NCI-H82 treated with DMSO at 0.1 percent for 48 hours (cell line): ENCODE measurements at regions not wholly inside any gene's neighbourhood (a gene's known extent, or its start where the extent isn't known, plus 50 kb on each side); places are given as distances from the start of the nearest gene placed in this dataset.

ENCODE experiments used
- DNase-seq: peaks from one replicate; lab custom pipeline; 2025; ENCODE audit not compliant: unreplicated experiment; lab: John Stamatoyannopoulos, UW

DNA sequence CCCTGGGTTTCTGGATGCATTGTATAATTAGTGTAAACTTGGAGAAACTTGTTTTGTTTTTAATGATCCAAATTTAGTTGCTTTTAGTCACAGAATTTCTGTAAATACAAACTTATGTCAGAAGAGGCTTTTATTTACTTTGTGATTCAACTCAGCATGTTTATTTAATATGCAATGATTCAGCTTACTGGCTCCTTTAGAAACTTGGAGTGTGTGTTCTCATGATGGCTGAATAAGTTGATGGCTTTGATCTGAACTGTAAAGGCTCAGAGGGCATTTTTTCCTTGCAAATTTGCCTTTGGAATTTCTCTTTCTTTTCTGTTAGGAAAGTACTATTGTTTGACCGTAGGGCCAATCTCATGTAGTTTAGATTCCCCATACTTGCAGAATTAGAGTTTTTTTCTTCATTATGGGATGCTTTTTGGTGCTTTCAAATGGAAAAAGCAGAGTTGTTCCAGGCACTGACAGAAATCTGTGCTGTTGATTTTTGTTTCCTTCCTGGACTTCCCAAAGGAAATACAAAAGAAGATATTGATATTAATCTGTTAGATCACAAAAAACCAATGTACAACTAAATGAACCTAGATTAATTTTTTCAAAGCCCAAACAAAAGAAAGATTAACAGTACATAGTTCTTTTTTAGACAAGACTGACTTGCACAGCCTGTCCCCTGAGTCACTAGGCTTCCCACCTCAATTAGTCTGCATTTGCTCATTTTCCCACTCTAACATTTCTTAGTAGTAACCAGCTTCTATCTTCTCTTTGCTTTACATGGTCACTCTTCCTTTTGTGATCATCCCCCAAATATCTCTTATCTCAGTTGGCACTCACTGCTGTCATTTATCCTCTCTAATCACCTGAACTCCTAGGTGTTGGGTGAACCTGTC lies 96.8 kb upstream of the AGR3 start:
- DNase-seq = no peak

DNA sequence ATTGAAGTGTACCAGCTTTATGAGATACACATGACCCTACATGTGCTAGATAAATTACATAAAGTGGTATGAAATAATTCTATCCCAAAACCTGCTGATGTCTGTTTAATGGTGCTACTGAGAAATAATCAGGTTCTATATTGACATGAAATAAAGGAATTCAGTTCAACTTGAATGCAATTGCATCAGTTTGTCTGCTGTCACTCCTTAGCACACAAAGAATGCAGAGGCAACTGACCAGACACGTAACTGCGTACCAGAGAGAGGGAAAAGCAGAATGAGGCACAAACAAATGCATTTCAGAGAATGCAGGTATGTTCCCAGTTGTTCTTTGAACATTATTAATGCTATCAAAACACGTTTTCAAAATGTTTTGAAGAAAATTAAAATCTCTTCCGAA lies 98.8 kb upstream of the AGR3 start:
- DNase-seq = no peak

DNA sequence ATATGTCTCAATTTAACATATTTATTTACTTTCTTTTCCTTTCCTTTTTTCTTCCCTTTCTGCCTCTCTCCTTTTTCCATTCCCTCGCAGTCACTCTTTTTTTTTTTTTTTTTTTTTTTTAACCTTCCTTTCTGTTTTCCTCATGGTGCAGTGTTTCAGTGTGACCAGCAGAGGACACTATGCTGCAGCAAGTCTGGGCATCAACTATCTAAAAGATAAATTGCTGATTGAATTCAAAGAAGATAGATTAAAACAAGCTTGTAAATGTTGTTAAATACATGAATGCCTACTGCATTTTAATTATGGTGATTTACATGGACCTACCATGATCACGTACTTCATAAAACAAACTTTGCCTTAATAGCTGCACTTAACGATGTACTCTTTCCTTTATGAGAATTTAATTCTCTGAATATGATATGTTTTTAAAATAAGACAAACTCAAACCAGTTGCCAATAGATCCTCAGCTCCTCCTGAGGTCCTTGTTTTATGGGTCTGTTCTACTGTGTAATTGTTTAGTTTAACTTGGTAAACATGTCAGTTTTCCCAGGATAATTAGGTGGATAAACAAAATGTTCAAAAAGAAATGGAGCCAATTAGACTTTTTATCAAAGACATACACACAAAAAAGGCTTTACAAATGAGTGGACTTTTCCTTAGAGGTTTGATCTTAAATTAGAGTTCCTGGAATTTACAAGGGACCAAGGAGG lies 101.0 kb upstream of the AGR3 start:
- DNase-seq = no peak

DNA sequence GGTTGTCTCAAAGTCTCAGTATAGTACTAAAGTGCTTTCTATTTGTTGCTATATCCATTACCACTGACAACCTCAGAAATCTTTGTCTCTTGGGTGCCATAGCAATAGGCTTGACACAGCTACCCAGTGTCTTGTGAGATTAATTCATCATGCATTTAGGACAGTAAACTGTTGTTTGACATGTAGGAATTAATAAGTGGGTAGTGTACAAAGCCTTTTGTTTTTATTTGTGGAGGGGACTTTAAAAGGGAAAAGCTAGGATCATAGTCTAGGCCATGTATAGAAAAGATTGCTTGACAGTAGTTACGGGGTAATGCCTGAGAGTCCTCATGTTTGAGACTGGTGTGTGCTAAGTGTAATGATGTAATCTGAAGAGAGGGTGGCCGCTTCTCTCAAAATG lies 102.6 kb upstream of the AGR3 start:
- DNase-seq = no peak

DNA sequence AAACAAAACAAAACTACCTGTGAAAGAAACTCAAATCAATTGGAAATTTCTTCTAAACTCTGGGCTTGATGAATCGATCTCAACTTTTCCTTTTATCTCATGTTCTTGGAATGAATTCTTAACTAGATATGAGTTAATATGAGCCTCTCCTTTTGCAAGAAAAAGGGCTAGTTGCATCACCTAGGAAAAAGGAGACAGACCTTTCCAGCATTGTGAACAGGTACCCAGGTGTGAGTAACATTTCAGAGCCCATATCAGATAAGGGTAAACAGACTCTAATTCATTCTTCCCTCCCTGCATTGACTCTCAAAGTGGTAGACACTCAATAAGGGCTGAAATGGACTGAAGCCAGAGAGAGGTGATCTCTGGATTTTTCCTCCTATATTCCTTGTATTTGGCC lies 103.8 kb upstream of the AGR3 start:
- DNase-seq = no peak

DNA sequence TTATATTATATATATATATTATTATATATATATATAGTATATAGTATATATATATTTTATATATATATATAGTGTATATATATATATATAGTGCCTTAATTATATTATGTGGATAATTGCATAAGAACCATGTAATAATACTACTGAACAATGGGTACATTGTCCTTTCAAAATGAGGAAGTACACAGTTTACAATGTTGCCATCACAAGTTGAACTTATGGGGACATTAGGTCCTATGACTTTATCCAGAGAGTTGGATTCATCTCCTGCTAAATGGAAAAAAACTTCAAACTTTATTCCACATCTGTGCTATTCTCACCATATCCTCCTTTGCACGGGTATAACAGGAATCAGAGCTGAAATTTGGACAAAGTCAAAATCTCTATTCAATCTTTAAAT lies 105.0 kb upstream of the AGR3 start:
- no peak for DNase-seq

DNA sequence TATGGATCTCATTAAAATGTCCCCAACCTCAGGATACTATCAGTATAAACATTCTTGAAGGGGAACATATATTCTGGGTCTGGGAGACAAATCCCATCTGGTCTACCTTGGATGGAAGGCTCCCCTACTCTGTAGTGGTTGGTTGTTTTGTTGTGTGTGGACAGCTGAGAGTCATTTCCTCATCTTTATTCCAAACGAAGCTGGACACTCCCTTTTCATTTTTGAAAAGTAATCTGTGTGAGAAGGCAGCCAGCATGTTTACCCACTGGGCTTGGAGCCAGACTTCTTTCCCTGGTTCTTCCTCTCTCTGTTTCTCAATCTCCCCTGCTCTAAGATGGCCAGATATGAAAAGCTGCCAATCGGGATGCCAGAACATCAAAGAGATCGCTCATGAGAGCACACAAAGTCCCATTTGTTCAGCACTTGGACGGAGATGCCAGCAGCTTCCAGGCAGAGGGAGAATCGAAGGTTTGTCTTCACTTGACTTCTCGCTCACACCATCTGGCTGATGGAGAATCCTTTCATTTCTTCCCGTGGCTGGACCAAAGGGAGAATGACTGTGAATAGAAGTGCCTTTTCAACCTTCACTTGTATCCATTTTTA lies 108.1 kb upstream of the AGR3 start:
- no peak for DNase-seq

DNA sequence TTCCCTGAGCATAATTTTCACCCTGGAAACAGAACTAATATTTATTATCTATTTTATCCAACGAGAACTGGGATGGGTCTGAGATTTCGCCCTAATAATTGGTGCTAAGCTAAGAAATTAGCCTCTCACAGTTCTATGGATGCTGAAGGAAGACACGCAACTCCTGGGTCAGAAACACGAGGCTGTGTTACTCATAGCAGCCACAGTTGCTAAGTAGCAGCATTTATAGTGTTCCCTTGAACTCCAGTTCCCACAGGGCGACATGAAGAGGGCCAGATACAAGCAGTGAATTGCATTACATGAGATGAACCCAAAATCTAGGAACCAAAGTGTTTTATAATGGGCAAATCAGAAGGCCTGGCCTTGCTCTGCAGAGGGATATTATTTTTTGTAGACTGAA lies 109.8 kb upstream of the AGR3 start:
- DNase-seq = no peak

DNA sequence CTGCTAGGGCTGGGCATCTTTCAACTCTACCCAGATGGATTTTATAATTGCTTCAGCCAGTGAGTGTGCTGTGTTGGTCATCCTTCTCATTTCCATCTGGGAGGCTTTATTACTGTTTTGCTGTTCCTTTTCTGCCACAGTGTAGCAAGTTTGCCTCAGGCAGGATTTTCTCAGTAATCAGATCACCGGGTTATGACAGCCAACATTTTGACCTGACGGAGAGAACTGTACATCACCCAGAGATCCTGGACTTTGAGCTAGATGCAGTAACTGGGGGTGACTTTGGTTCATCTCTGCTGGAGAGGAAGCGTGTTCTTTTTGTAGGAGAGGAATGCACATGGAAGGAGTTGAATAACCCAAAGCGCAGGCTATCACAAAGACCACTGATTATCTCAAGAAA lies 111.8 kb upstream of the AGR3 start:
- DNase-seq = no peak

DNA sequence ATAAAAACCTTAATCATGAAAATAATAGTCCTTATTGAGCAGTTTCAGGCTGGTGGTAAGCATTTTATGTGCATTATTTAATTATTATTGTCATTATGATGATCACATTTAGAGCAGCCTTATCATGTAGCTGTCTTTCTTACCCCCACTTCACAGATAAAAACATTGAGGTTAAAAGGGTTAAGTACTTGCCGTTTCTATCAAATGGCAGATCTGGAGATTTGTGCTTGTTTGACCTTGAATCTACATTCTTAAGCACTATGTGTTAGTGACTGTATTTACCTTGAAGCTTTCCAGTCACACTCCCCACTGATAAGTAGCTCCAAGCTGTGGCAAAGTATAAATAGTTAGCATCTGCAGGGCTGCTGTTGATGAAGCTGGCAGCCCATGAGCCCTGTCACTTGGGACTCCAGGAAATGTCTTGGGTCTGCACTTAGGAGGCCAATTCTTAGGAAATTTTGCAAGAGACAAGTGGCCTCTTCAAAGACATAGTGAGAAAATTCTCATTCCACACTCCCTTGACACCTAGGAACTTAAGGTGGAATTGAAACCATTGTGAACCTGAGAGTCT lies 116.8 kb upstream of the AGR3 start:
- DNase-seq = no peak

DNA sequence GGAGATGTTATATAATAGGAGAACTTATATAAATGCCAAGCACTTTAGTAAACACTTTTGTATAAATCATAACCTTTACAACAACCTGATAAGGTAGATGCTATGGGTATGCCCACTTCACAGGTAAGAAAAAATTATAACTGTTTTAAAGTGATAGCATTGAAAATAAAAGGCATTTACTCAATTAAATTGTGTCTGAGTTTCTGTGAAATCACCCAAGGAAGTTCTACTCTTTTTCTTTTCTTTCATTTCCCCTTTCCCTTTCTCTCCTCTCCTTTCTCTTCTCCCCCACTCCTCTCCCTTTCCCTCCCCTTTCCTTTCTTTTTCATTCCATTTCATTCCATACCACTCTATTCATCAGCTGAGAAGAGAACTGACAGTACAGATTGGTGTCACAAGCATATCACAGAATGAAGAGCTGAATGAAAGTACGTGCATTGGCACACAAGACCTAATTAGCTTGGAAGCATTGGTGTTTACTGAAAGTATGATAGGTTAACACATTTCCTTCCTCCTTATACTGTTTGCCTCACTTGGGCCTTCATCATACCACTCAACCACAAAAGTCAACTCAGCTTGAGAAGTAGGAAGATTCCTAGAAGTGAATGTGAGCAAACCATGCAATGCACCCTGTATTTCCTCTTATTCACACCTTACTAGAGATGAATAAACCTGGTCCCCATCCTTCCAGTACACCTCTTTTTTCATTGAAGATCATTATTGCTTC lies 117.9 kb upstream of the AGR3 start:
- DNase-seq = no peak

DNA sequence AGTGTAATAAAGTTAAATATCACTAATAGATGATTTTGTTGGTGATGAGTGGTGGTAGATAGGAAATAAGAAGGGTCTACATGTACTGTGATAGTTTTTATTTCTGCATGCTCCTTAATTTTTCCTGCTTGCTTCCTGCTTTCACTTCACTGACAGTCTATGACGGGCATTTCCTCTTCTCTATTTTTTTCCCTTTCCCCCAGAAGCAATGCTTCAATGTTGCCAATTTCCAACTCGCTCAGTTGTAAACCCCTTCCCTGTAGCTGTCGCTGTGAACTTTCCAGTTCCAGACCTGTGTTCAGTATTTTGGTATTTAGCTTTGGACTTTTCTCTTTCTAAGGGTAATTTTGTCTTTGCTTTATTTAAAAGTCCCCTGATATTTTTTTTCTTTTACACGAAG lies 123.5 kb upstream of the AGR3 start:
- DNase-seq = no peak

DNA sequence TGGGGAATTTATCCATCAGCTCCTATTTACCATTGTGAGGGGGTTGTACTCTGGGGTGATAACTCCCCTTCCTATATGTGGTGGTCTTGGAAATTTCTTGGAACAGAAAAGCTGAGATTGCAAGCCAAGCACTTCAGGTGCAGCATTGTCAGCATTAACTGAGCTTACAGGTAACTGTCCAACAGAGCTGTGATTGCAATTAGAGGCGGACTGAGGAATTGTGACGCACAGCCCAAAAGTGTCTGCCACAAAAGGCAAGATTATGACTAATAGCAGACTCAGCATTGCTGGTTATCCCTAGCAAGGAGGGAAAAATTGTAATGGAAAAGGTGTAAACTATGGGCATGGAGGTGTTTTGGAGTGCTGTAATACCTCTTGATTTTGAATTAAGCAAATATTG lies 126.1 kb upstream of the AGR3 start:
- DNase-seq = no peak

DNA sequence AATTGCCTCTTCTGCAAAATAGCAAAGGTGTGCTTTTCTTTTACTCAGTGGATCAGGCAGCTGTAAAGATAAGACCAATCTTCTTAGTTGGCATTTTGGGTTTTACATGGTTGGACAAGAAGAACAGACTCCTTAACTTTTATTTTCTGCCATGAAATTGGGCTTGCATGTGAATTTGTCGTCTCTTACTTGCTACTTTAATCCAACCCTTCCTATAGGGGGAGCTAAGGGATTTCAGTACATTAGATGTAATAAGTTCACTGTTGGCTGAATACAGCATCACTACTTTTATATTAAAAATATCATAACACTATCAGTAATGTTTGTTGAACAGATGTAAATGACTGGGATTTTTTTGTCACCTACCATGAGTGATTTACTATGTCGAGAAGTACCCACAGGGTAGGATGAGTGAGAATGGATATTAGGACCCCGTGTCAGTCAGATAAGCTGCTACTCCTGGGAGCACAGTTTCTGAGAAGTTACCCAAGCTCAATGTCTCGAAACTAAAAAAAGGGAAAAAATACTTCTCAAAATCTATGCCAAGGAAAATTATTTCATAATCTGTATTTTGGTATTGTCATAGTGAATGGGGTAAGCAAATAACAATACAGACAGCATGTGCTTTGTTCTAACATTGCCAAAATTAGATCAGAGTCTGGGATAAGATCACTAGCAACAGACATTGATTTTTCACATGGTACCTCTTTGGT lies 127.4 kb upstream of the AGR3 start:
- peak; percentile 4 for DNase-seq

DNA sequence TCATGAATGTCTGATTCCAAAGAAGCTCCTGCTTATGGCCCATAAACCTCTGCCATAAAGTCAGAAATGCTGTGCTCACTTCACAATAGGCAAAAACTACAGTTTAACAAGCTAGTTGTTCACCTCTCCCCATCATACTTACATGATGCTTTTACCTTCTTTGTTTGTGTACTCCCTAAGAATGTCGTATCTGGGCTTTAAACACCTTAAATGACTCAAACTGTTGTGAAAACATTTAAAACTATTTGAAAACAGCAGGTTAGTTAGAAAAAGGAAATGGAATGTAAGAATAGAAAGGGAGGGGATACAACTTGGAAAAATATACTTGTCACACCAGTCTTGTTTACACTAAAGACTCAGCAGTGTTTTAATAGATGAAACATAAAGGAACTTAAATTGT lies 128.2 kb upstream of the AGR3 start:
- no peak for DNase-seq

DNA sequence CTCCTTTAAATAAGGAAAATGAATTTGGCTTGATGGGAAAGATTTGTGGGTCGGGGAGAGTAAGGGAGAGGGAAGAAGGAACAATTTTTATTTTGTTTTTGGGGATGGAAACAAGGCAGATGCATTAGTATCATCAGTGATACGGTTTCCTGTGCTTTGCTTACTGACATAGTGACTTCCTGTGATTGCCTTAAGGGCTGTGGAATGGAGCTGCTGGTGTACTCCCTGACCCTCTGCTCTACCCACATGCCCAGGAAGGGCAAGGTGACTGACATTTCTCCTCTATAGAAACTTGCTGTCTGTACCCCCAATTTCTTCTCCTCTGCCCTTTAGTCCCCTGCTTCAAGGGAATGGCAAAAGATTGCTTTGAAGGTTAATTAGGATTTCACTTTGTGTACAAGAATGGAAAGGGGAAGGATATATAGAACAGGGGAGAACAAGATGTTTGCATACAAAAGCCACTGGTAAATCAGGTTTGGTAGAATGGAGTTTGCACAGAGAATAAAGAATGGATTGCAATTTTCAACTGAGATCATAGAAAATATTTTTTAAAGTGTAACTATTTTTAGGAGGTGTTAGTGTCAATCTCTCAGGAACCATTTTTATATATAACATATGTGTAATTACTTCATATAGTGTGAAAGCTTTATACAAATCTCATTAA lies 129.0 kb upstream of the AGR3 start:
- DNase-seq = no peak

DNA sequence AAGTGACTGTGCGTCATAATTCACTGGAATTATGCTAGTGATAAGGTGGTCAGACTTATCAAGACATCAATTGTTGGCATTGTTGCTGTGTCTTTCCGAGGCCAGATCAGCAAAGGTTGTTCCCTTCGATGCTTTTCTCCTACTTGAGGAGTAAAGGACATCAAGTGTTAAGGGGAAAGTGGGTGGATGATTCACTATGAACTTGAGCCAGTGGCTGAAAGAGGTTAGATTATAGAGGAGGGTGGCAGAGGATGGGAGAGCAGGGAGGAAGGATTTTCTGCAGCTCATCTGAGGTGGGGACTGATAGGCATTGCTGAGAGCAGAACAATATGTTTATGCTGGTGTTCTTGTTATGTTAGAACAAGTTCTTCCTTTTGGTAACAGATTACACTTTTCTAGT lies 131.4 kb upstream of the AGR3 start:
- no peak for DNase-seq

DNA sequence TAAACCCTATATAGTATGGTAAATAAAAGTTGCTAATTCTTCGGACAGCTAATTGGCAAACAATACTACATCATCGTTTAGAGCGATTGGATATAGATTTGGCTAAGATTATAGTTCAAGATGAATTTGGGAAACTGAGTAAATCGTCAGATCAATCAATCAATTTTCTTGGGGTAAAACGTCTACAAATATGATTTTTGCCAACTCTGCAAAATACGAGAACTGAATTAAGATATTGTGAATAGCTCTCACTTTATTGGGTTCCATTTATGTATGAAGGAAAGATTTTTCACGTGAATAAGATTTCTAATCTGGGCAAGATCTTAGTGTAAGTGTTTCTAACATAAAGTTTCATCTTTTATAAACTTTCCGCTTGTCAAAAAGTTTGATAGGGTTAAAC lies 132.9 kb upstream of the AGR3 start:
- DNase-seq = no peak

DNA sequence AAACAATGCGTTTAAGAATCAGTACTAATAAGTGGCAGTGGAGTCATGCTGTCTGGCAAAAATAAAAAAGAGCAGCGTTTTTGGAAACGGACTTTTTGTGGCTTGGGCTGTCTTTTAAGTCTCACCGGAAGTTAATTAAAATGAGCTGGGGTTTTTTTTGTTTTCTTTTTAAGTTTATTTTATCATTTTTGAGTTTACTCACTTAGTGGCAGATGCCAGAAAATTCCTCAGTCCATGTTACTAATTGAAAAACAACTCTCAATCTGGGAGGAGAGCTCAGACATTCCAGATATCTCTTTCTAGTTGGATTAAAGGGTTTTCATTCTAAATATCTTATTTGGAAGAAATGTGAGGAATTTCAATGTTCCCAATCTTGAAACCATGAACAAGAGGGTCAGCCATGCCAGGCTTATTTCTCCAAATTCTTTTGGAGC lies 133.8 kb upstream of the AGR3 start:
- no peak for DNase-seq

DNA sequence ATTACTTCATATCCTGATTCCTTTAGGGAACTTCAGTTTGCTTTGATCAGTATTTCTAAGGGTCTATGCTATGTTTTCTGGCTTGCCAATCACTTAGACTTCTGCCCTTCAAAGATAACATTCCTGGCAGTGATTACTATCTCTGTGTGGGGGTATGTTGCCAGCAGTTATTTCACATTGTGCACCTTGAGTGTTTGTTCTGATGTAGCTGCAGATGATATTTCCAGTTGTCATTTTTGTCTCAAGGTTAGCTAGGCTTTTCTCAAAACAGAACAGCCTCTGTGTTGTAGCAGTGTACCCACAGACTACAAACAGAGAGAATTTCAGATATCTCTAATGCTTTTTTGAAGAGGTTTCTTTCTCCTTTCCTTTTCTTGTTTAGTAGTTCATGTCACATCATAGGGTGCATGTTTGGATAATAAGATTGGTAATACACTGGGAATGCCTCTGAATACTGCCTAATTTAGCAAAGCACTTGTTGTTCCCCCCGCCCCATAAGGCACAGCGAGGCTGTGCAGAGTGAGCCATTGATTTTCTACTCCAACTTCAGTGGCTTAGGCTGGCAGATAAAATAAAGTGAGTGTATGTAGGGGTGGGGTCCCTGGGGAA lies 134.7 kb upstream of the AGR3 start:
- no peak for DNase-seq
